ENCODE measurements at regions not wholly inside any gene's neighbourhood (a gene's known extent, or its start where the extent isn't known, plus 50 kb on each side); places are given as distances from the start of the nearest gene placed in this dataset.

DNA sequence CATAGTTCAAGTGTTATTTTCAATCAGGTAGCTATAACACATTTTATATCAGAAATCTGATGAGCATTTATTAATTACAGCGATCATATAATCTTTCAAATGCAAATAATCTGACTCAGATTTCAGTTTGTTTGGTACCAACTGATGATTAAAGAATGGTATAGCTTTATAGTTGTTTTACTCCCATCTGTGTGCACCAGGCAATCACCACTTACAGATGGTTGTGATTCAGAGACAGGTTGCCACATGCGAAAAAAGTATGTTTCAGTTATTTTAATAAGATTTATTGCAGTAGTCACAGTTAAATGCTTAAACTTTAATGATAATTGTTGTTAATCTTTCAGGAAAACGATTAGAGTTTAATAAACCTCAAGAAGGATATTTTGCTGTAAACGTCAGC, 155.1 kb upstream of the ARRDC3 start:
- CTCF ChIA-PET: interaction anchor here (0.6 kb wide), 1 partner anchor 98 kb away, joined by 3 read pairs; no protein-coding TSS in a partner anchor
- Histone ChIP-seq H3K27me3 (replicated peaks in 1 of 2; ENCODE audit: control insufficient read depth in 2 of 2, insufficient read depth in 2 of 2, low read length in 1 of 2) (no peaks in the 10 kb centered on the region), H3K9me3 (replicated peaks; ENCODE audit: control insufficient read depth, insufficient read depth, low read length) (no peaks in the 10 kb centered on the region), H3K4me2 (ENCODE audit: control insufficient read depth, insufficient read depth) (no peak overlapping the region), H2AFZ (ENCODE audit: control insufficient read depth, low read depth, low read length) (no peak overlapping the region), H3K4me1 (ENCODE audit: control insufficient read depth, insufficient read depth, low read length) (no peaks in the 10 kb centered on the region), H3K79me2 (ENCODE audit: control insufficient read depth, insufficient read depth, low read length) (no peaks in the 10 kb centered on the region), H3K4me3 (no peak overlapping the region), H4K20me1 (ENCODE audit: control insufficient read depth, insufficient read depth) (no peaks in the 10 kb centered on the region), H3K36me3 (ENCODE audit: control insufficient read depth in 2 of 2, insufficient read depth in 2 of 2, low read length in 1 of 2) (no peaks in the 10 kb centered on the region), H3K27ac (ENCODE audit: control insufficient read depth, insufficient read depth) (no peak overlapping the region), H3K9ac (ENCODE audit: control insufficient read depth, insufficient read depth, low read length) (no peak overlapping the region)
- no peak for TF ChIP-seq ZNF24 (IDR thresholded peaks at IDR 0.05)
- no peak for TF ChIP-seq SREBF2 (IDR thresholded peaks at IDR 0.05; ENCODE audit: low read length)
- TF ChIP-seq, protein P1, sequence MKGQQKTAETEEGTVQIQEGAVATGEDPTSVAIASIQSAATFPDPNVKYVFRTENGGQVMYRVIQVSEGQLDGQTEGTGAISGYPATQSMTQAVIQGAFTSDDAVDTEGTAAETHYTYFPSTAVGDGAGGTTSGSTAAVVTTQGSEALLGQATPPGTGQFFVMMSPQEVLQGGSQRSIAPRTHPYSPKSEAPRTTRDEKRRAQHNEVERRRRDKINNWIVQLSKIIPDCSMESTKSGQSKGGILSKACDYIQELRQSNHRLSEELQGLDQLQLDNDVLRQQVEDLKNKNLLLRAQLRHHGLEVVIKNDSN (IDR thresholded peaks at IDR 0.05; ENCODE audit: borderline replicate concordance, extremely low read length, insufficient read depth, low read depth, low read length): no peak
- TF ChIP-seq BACH1 (IDR thresholded peaks at IDR 0.05; ENCODE audit: borderline replicate concordance): no peak
- no peak for TF ChIP-seq RAD21 (IDR thresholded peaks at IDR 0.05; ENCODE audit: insufficient read depth, low read depth, low read length)
- no peak for TF ChIP-seq SMC3 (IDR thresholded peaks at IDR 0.05; ENCODE audit: borderline replicate concordance, low read length)
- no peak for TF ChIP-seq CEBPB (IDR thresholded peaks at IDR 0.05; ENCODE audit: borderline replicate concordance in 1 of 2, low read depth in 2 of 2, low read length in 2 of 2)
- TF ChIP-seq, protein P2, sequence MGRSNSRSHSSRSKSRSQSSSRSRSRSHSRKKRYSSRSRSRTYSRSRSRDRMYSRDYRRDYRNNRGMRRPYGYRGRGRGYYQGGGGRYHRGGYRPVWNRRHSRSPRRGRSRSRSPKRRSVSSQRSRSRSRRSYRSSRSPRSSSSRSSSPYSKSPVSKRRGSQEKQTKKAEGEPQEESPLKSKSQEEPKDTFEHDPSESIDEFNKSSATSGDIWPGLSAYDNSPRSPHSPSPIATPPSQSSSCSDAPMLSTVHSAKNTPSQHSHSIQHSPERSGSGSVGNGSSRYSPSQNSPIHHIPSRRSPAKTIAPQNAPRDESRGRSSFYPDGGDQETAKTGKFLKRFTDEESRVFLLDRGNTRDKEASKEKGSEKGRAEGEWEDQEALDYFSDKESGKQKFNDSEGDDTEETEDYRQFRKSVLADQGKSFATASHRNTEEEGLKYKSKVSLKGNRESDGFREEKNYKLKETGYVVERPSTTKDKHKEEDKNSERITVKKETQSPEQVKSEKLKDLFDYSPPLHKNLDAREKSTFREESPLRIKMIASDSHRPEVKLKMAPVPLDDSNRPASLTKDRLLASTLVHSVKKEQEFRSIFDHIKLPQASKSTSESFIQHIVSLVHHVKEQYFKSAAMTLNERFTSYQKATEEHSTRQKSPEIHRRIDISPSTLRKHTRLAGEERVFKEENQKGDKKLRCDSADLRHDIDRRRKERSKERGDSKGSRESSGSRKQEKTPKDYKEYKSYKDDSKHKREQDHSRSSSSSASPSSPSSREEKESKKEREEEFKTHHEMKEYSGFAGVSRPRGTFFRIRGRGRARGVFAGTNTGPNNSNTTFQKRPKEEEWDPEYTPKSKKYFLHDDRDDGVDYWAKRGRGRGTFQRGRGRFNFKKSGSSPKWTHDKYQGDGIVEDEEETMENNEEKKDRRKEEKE (IDR thresholded peaks at IDR 0.05): no peak
- TF ChIP-seq, protein P3, sequence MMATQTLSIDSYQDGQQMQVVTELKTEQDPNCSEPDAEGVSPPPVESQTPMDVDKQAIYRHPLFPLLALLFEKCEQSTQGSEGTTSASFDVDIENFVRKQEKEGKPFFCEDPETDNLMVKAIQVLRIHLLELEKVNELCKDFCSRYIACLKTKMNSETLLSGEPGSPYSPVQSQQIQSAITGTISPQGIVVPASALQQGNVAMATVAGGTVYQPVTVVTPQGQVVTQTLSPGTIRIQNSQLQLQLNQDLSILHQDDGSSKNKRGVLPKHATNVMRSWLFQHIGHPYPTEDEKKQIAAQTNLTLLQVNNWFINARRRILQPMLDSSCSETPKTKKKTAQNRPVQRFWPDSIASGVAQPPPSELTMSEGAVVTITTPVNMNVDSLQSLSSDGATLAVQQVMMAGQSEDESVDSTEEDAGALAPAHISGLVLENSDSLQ (IDR thresholded peaks at IDR 0.05): no peak
- no peak for TF ChIP-seq SMAD1 (IDR thresholded peaks at IDR 0.05; ENCODE audit: low read depth, partially characterized antibody)
- TF ChIP-seq SREBF1 (IDR thresholded peaks at IDR 0.05; ENCODE audit: low read length): no peak
- in situ Hi-C loops (cut with MboI): no loop called here
- 9% methylated on average over 4 of the region's 4 CpGs for WGBS (ENCODE audit: insufficient coverage, insufficient replicate concordance, low lambda C conversion rate, missing lambda C conversion rate)
- FAIRE-seq (no peak), ATAC-seq (no peak), DNase-seq (ENCODE audit: low read depth, low spot score) (no peak)
- RAD21 ChIA-PET (ENCODE audit: unreplicated experiment): no interaction called here
- intact Hi-C loops (cut with micrococcal nuclease; ENCODE audit: unreplicated experiment): no loop called here
- BruUV-seq (replicated peaks): no TSS peak
- POLR2A ChIA-PET: no interaction called here
- SMC1A ChIA-PET (ENCODE audit: uncharacterized antibody, unreplicated experiment): interaction anchor here (1.0 kb wide), 1 partner anchor 15 kb away, joined by 3 read pairs; no protein-coding TSS in a partner anchor

Measured in GM12878 (cell line).